ENCODE measurements at regions not wholly inside any gene's neighbourhood (a gene's known extent, or its start where the extent isn't known, plus 50 kb on each side); places are given as distances from the start of the nearest gene placed in this dataset.

DNA sequence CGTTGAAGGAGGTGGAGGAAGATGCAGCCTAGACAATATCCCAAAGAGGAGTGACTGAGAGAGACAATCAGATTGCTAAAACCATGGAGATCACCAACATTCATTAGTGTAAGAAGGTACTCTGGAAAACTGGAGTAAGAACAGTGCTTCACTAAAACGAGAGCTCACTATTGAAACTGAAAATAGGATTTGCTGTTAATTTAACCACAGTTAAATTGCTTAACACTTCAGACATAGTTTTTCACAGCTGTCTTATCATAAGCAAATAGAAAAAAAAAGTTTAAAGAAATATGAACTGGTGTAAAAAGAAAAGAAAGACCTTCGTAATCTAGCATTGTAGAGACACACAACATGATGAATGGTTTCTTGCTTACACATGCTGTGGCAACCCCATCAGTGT, 1049.8 kb upstream of the CHAC2 start:
- DNase-seq (no peak), ATAC-seq (ENCODE audit: low FRiP score in 2 of 2) (no peak)
- no peaks in the 10 kb centered on the region for H3K9me3 ChIP-seq
- H3K27me3 ChIP-seq, result no peaks in the 10 kb centered on the region
- H3K4me1 ChIP-seq, result no peaks in the 10 kb centered on the region
- H3K4me3 ChIP-seq, result no peak overlapping the region
- TF ChIP-seq POLR2A (IDR thresholded peaks at IDR 0.05) (no peak), POLR2AphosphoS5 (IDR thresholded peaks at IDR 0.05) (no peak), EP300 (IDR thresholded peaks at IDR 0.05) (no peak)
- TF ChIP-seq, protein P1, sequence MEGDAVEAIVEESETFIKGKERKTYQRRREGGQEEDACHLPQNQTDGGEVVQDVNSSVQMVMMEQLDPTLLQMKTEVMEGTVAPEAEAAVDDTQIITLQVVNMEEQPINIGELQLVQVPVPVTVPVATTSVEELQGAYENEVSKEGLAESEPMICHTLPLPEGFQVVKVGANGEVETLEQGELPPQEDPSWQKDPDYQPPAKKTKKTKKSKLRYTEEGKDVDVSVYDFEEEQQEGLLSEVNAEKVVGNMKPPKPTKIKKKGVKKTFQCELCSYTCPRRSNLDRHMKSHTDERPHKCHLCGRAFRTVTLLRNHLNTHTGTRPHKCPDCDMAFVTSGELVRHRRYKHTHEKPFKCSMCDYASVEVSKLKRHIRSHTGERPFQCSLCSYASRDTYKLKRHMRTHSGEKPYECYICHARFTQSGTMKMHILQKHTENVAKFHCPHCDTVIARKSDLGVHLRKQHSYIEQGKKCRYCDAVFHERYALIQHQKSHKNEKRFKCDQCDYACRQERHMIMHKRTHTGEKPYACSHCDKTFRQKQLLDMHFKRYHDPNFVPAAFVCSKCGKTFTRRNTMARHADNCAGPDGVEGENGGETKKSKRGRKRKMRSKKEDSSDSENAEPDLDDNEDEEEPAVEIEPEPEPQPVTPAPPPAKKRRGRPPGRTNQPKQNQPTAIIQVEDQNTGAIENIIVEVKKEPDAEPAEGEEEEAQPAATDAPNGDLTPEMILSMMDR (IDR thresholded peaks at IDR 0.05), result no peak
- H3K27ac ChIP-seq, result no peak overlapping the region
- H3K36me3 ChIP-seq, result no peaks in the 10 kb centered on the region
- 61 to 69% methylated on average over 3 of the region's 3 CpGs for WGBS, 2 donors

DNA sequence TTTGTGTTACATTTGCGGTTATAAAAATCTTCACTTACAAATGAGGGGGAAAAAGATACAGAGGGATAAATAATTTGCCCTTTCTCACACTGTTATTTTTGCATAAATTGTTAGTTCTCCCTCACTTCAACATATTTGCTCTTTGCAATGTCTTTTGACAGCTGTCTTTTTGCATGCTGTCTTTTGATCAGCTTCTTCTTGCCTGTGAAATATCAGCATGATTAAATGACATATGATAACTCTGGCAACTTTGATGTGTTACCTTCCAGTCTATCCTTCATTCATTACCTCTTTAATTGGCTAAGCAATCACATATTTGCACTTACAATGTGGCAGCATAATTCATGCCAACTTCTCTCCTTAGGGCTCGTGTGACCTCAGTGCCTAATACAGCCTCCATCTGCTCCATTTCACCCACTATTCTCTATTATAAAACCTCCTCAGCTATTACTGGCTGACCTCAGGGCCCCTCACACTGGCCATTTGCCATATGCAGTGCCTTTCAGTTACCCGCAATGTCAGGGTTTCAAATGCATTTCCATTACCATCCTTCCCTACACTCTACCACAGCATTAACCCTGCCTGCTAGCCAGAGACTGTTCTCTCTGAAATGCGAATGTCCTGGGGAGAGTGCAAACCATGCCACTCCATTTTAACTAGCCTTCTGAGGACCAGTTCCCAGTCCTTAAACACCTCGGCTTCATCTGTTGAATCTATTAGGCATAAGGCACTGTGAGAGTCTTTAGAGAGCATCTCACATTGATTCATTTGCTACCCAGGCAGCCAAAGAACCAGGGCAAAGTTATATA, 1056.6 kb upstream of the CHAC2 start:
- ATAC-seq (ENCODE audit: low FRiP score in 2 of 2), result no peak

DNA sequence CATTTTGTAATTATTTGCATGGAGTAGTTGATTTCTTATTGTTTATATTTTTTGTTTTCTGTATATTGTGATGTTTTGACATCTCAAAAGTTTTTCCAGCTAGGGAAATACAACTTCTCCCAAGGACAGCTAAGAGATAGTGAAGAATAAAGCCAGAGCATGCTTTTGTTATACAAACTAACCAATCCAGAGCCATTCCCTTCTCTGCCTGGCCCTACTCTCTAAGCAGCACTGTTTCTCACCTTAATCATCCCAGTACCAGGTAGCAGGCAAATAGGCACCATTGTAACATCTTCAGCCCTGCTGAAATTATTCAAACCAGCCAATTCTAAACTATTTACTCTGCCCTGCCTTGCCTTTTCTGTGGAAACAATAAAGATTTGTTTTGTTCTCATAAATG, 1063.4 kb upstream of the CHAC2 start:
- H3K4me3 ChIP-seq, result no peak overlapping the region
- ATAC-seq (ENCODE audit: low FRiP score in 2 of 2) (no peak), DNase-seq (no peak)
- H3K4me1 ChIP-seq, result no peaks in the 10 kb centered on the region
- no peaks in the 10 kb centered on the region for H3K27me3 ChIP-seq
- no peaks in the 10 kb centered on the region for H3K36me3 ChIP-seq
- no peak overlapping the region for H3K27ac ChIP-seq
- TF ChIP-seq EP300 (IDR thresholded peaks at IDR 0.05), result no peak
- TF ChIP-seq POLR2AphosphoS5 (IDR thresholded peaks at IDR 0.05), result no peak
- TF ChIP-seq POLR2A (IDR thresholded peaks at IDR 0.05), result no peak
- TF ChIP-seq, protein P1 (IDR thresholded peaks at IDR 0.05), result no peak
- H3K9me3 ChIP-seq, result no peaks in the 10 kb centered on the region

More for the DNA sequence above, 1056.6 kb upstream of the CHAC2 start:
- Histone ChIP-seq H3K4me1 (no peaks in the 10 kb centered on the region), H3K27me3 (no peaks in the 10 kb centered on the region), H3K27ac (no peak overlapping the region), H3K4me3 (no peak overlapping the region), H3K36me3 (no peaks in the 10 kb centered on the region), H3K9me3 (no peaks in the 10 kb centered on the region)
- DNase-seq, result no peak
- TF ChIP-seq POLR2A (IDR thresholded peaks at IDR 0.05) (no peak), POLR2AphosphoS5 (IDR thresholded peaks at IDR 0.05) (no peak), EP300 (IDR thresholded peaks at IDR 0.05) (no peak)
- TF ChIP-seq, protein P1 (IDR thresholded peaks at IDR 0.05), result no peak
- WGBS, 2 donors, result 62 to 67% methylated on average over 5 of the region's 5 CpGs

DNA sequence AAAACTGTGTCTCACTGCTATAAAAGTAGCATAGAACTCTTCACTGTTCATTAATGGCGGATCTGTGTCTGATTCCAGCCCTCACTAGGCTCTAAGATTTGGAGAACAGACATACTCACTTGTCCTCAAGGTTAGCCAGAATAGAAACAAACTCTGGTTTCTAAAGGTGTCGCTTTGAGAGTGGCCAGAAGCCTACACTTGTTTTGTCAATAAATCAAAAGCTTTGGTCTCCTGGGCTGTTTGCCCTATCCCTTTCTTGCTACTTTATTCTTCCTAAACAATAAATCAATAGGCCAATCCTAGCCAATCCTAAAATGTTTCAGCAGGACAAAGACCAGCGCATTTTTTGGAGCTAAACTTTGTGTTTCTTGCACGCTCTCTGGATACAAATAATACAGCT, 1064.6 kb upstream of the CHAC2 start:
- Histone ChIP-seq H3K36me3 (no peaks in the 10 kb centered on the region), H3K9me3 (no peaks in the 10 kb centered on the region), H3K4me3 (no peak overlapping the region), H3K27me3 (no peaks in the 10 kb centered on the region), H3K4me1 (no peaks in the 10 kb centered on the region), H3K27ac (no peak overlapping the region)
- WGBS, 2 donors, result 88 to 90% methylated on average over 4 of the region's 4 CpGs
- no peak for DNase-seq
- no peak for ATAC-seq (ENCODE audit: low FRiP score in 2 of 2)
- TF ChIP-seq, protein P1 (IDR thresholded peaks at IDR 0.05), result no peak
- TF ChIP-seq POLR2A (IDR thresholded peaks at IDR 0.05) (no peak), POLR2AphosphoS5 (IDR thresholded peaks at IDR 0.05) (no peak), EP300 (IDR thresholded peaks at IDR 0.05) (no peak)

DNA sequence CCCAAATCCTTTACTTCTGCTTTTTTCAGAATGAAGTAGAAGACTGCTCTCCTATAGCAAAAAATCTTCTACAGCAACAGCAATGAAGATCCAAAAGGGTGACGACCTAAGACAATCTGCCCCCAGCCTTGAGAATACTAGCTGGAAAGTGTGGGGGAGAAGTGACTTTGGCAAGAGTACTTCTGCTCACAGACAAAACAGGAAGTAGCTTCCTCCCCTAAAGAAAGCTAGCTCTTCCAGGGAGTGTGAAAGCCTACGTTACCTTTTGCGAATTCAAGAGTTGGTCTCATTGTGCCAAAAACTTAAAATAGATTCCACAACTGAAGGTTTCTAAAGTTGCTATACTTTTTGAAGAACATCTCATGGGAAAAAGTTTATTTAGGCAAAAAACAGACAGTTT, 1069.2 kb upstream of the CHAC2 start:
- DNase-seq, result no peak
- Histone ChIP-seq H3K27ac (no peak overlapping the region), H3K4me3 (no peak overlapping the region), H3K36me3 (no peaks in the 10 kb centered on the region), H3K27me3 (no peaks in the 10 kb centered on the region), H3K4me1 (no peaks in the 10 kb centered on the region), H3K9me3 (no peaks in the 10 kb centered on the region)
- no peak for ATAC-seq (ENCODE audit: low FRiP score in 2 of 2)
- WGBS, 2 donors, result 35 to 65% methylated on average over 3 of the region's 3 CpGs
- no peak for TF ChIP-seq POLR2AphosphoS5 (IDR thresholded peaks at IDR 0.05)
- TF ChIP-seq, protein P1 (IDR thresholded peaks at IDR 0.05), result no peak
- no peak for TF ChIP-seq EP300 (IDR thresholded peaks at IDR 0.05)
- no peak for TF ChIP-seq POLR2A (IDR thresholded peaks at IDR 0.05)
